ENCODE measurements at regions not wholly inside any gene's neighbourhood (a gene's known extent, or its start where the extent isn't known, plus 50 kb on each side); places are given as distances from the start of the nearest gene placed in this dataset.

DNA sequence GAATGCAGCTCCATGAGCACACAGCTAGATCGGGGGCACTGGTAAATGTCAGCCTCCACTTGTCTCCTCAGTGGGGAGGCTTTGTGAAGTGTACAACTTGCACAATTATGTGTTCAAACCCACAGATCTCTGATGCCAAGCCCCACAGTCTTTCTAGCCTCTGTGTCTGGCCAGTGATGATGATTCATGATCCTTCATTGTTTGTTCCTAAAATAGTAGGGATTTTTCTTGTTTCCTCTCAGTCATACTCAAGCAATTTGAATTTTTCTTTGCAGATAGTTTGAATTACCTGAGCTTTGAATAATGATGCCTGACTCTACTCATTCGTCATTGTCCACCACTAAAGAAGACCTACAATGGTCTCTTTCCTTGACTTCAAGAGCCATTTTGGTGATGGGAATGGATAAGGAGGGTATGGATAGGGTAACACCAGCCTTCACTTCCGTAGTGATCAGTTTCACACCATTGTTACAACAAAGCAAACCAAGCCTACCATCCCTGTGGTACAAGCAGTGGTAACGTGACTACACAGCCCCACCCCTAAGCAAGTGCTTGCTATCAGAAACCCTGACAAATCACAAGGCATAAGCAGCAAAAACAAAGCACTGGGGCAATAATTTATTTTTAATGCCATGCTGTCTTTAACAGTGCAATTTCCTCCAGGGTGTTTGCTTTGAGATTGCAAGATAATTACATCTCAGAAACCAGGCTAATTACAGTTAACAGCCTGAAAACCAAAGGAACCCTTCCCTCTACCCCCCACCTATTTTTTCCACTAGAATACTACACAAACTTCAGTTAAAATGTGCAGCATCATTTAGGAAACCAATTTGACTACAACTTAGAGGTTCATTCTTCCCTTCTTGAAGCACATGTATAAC, 114.1 kb upstream of the PPP2R3A start:
- ATAC-seq, result no peak
- Mint-ChIP-seq H3K27me3 (ENCODE audit: low read depth) (no peaks in the 10 kb centered on the region), H3K9me3 (ENCODE audit: insufficient read depth) (no peaks in the 10 kb centered on the region), H3K36me3 (ENCODE audit: low read depth) (no peaks in the 10 kb centered on the region), H3K4me1 (ENCODE audit: low read depth) (no peaks in the 10 kb centered on the region), H3K27ac (no peak overlapping the region), H3K4me3 (no peak overlapping the region)
- DNase-seq, result no peak
- POLR2A ChIA-PET, result no interaction called here
- CTCF ChIA-PET, result no interaction called here

DNA sequence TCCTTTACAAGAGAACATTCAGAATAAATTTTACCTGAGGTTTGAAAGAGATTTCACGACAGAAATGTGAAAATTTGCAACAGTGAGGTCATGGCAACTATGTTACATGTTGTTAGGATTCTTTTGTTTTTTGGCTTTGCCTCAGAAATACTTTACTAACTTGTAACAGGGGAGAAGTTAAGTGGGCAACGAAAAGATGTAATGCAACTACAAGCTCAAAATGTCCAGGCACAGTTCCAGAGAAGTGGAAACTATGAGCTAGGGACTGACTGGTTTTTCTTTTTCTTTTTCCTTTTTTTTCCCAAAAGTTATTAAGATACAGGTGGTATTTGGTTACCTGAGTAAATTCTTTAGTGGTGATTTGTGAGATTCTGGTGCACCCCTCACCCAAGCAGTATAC, 111.5 kb upstream of the PPP2R3A start:
- CTCF ChIA-PET, result no interaction called here
- Mint-ChIP-seq H3K27me3 (ENCODE audit: low read depth) (no peaks in the 10 kb centered on the region), H3K4me1 (ENCODE audit: low read depth) (no peaks in the 10 kb centered on the region), H3K4me3 (no peak overlapping the region), H3K27ac (no peak overlapping the region), H3K9me3 (ENCODE audit: insufficient read depth) (no peaks in the 10 kb centered on the region), H3K36me3 (ENCODE audit: low read depth) (no peaks in the 10 kb centered on the region)
- ATAC-seq, result no peak
- POLR2A ChIA-PET, result no interaction called here
- DNase-seq, result no peak

DNA sequence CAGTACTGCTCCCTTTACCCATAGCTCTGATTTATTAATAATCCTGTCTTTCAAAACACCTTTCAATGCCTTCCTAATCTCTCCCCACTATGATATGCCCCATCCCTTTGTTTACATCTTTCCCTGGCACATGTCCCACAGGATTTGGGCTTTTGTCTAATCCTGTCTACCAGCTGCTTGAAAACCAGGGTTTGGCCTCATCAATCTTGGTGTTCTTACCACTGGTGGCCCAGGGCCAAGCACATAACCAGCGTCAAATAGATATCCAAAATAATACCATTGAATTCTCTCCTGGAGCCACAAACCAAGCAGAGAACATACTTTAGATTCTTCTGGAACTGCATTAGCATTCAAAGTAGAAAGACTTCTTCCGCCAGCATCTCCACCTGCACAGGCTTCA, 104.8 kb upstream of the PPP2R3A start:
- no peak for ATAC-seq

GRCh38 chr3:135862361-135862760, 103.2 kb upstream of the PPP2R3A start:
- no peak overlapping the region for H3K4me3 Mint-ChIP-seq
- H3K9me3 Mint-ChIP-seq (ENCODE audit: insufficient read depth), result no peaks in the 10 kb centered on the region
- H3K27me3 Mint-ChIP-seq (ENCODE audit: low read depth), result no peaks in the 10 kb centered on the region
- DNase-seq (no peak), ATAC-seq (no peak)
- H3K36me3 Mint-ChIP-seq (ENCODE audit: low read depth), result no peaks in the 10 kb centered on the region
- no peak overlapping the region for H3K27ac Mint-ChIP-seq
- CTCF ChIA-PET, result no interaction called here
- no peaks in the 10 kb centered on the region for H3K4me1 Mint-ChIP-seq (ENCODE audit: low read depth)
- POLR2A ChIA-PET, result no interaction called here

More for the DNA sequence above, 104.8 kb upstream of the PPP2R3A start:
- ChIA-PET POLR2A (no interaction called here), CTCF (no interaction called here)
- no peak for DNase-seq
- H3K36me3 Mint-ChIP-seq (ENCODE audit: low read depth), result no peaks in the 10 kb centered on the region
- H3K9me3 Mint-ChIP-seq (ENCODE audit: insufficient read depth), result no peaks in the 10 kb centered on the region
- H3K27me3 Mint-ChIP-seq (ENCODE audit: low read depth), result no peaks in the 10 kb centered on the region
- no peak overlapping the region for H3K27ac Mint-ChIP-seq
- H3K4me1 Mint-ChIP-seq (ENCODE audit: low read depth), result no peaks in the 10 kb centered on the region
- no peak overlapping the region for H3K4me3 Mint-ChIP-seq

GRCh38 chr3:135864060-135864459, 101.5 kb upstream of the PPP2R3A start:
- H3K36me3 Mint-ChIP-seq (ENCODE audit: low read depth), result no peaks in the 10 kb centered on the region
- no peak overlapping the region for H3K4me3 Mint-ChIP-seq
- no peaks in the 10 kb centered on the region for H3K27me3 Mint-ChIP-seq (ENCODE audit: low read depth)
- H3K9me3 Mint-ChIP-seq (ENCODE audit: insufficient read depth), result no peaks in the 10 kb centered on the region
- H3K4me1 Mint-ChIP-seq (ENCODE audit: low read depth), result no peaks in the 10 kb centered on the region
- CTCF ChIA-PET, result no interaction called here
- DNase-seq (no peak), ATAC-seq (no peak)
- POLR2A ChIA-PET, result no interaction called here
- H3K27ac Mint-ChIP-seq, result no peak overlapping the region

DNA sequence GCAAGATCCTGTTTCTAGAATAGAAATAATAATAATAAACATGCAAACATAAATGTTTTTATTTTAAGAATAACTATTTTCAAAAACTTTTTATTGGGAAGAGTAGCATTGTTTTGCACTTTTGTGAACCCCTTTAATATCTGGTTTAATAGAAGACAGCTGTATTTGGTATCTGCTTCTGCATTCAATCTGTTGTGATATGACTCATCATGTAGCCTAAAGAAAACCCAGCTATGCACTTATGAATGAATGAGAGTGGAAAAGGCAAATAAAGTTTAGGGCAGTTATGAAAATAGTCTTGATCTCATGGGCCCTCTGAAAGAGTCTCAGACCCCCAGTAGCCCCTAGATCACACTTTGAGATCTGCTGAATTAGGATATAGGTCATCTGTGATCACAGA, 100.4 kb upstream of the PPP2R3A start:
- Mint-ChIP-seq H3K27ac (no peak overlapping the region), H3K27me3 (ENCODE audit: low read depth) (no peaks in the 10 kb centered on the region), H3K4me1 (ENCODE audit: low read depth) (no peaks in the 10 kb centered on the region), H3K9me3 (ENCODE audit: insufficient read depth) (no peaks in the 10 kb centered on the region), H3K36me3 (ENCODE audit: low read depth) (no peaks in the 10 kb centered on the region), H3K4me3 (no peak overlapping the region)
- no peak for DNase-seq
- CTCF ChIA-PET, result no interaction called here
- POLR2A ChIA-PET, result no interaction called here
- no peak for ATAC-seq

DNA sequence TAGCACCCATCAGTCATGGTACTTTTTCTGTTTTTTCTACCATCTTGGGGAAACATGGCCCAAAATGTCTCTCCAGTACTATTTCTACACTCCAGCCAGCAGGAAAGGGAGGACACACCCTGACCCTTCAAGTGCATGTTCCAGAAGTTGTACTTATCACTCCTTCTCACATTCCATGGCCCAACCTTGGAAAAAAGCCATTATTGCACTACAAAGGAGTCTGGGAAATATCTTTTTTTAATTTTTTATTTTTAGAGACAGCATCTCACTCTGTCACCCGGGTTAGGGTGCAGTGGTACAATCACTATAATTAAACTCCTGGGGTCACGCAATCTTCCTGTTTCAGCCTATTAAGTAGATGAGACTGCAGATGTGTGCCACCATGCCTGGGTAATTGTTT, 100.0 kb upstream of the PPP2R3A start:
- no peaks in the 10 kb centered on the region for H3K4me1 Mint-ChIP-seq (ENCODE audit: low read depth)
- CTCF ChIA-PET, result no interaction called here

GRCh38 chr3:135867911-135868310, 97.6 kb upstream of the PPP2R3A start:
- POLR2A ChIA-PET, result no interaction called here
- Mint-ChIP-seq H3K27ac (no peak overlapping the region), H3K27me3 (ENCODE audit: low read depth) (no peaks in the 10 kb centered on the region), H3K4me1 (ENCODE audit: low read depth) (no peaks in the 10 kb centered on the region), H3K36me3 (ENCODE audit: low read depth) (no peaks in the 10 kb centered on the region), H3K4me3 (no peak overlapping the region), H3K9me3 (ENCODE audit: insufficient read depth) (no peaks in the 10 kb centered on the region)
- CTCF ChIA-PET, result interaction anchor here (0.6 kb wide), 1 partner anchor 174 kb away, joined by 3 read pairs; no protein-coding TSS in a partner anchor
- DNase-seq (no peak), ATAC-seq (no peak)

More for the DNA sequence above, 100.0 kb upstream of the PPP2R3A start:
- POLR2A ChIA-PET, result no interaction called here
- Mint-ChIP-seq H3K27me3 (ENCODE audit: low read depth) (no peaks in the 10 kb centered on the region), H3K36me3 (ENCODE audit: low read depth) (no peaks in the 10 kb centered on the region), H3K4me3 (no peak overlapping the region), H3K27ac (no peak overlapping the region), H3K9me3 (ENCODE audit: insufficient read depth) (no peaks in the 10 kb centered on the region)
- DNase-seq (no peak), ATAC-seq (no peak)

DNA sequence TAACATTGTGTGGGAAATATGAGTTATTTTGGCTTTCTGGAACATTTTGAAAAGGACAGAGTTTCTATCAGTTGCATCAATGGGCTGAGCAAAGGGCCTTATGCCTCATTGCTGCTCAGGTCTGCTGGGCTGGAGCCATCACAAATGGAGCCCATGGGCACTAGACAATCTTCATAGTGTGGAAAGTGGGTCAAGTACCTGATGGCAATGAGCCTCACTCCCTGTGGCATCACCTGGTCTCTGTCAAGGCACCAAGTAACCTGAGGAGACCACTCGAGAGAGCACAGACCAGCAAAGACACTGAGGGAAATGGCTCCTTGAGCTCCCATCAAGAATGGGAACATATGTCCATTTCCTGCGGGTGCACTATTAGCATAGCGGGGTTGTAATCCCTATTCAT, 96.7 kb upstream of the PPP2R3A start:
- ATAC-seq, result no peak

GRCh38 chr3:135869439-135870105, 96.0 kb upstream of the PPP2R3A start:
- no peak overlapping the region for H3K27ac Mint-ChIP-seq
- no peaks in the 10 kb centered on the region for H3K4me1 Mint-ChIP-seq (ENCODE audit: low read depth)
- ChIA-PET POLR2A (no interaction called here), CTCF (no interaction called here)
- no peaks in the 10 kb centered on the region for H3K27me3 Mint-ChIP-seq (ENCODE audit: low read depth)
- no peak overlapping the region for H3K4me3 Mint-ChIP-seq
- ATAC-seq (no peak), DNase-seq (no peak)
- H3K9me3 Mint-ChIP-seq (ENCODE audit: insufficient read depth), result no peaks in the 10 kb centered on the region
- H3K36me3 Mint-ChIP-seq (ENCODE audit: low read depth), result no peaks in the 10 kb centered on the region

More for the DNA sequence above, 96.7 kb upstream of the PPP2R3A start:
- Mint-ChIP-seq H3K36me3 (ENCODE audit: low read depth) (no peaks in the 10 kb centered on the region), H3K27ac (no peak overlapping the region), H3K27me3 (ENCODE audit: low read depth) (no peaks in the 10 kb centered on the region), H3K9me3 (ENCODE audit: insufficient read depth) (no peaks in the 10 kb centered on the region), H3K4me3 (no peak overlapping the region), H3K4me1 (ENCODE audit: low read depth) (no peaks in the 10 kb centered on the region)
- no peak for DNase-seq
- ChIA-PET CTCF (no interaction called here), POLR2A (no interaction called here)

DNA sequence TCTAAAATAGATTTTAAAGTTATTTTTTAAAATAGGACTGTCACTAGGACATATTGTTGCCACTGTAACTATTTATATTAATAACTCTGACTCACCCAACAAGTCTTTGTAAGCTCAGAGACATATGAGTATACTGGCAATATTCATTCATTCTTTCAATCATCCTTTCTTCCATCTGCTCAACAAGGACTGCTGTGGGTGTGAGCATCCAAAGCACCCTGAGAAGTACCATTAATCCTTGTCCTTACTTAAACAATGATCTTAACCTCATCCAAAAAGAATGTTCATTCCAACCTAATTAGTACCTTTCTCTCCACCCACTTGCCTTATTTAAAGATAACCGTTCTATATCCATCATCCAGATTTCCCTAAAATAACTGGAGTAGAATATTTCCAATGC, 94.2 kb upstream of the PPP2R3A start:
- no peak for ATAC-seq

GRCh38 chr3:135874035-135874434, 91.5 kb upstream of the PPP2R3A start:
- no peaks in the 10 kb centered on the region for H3K27me3 Mint-ChIP-seq (ENCODE audit: low read depth)
- ATAC-seq, result no peak
- no peaks in the 10 kb centered on the region for H3K9me3 Mint-ChIP-seq (ENCODE audit: insufficient read depth)
- ChIA-PET POLR2A (no interaction called here), CTCF (no interaction called here)
- H3K4me1 Mint-ChIP-seq (ENCODE audit: low read depth), result no peaks in the 10 kb centered on the region
- no peak for DNase-seq
- H3K4me3 Mint-ChIP-seq, result no peak overlapping the region
- no peaks in the 10 kb centered on the region for H3K36me3 Mint-ChIP-seq (ENCODE audit: low read depth)
- H3K27ac Mint-ChIP-seq, result no peak overlapping the region

More for the DNA sequence above, 94.2 kb upstream of the PPP2R3A start:
- H3K4me3 Mint-ChIP-seq, result no peak overlapping the region
- H3K9me3 Mint-ChIP-seq (ENCODE audit: insufficient read depth), result no peaks in the 10 kb centered on the region
- H3K4me1 Mint-ChIP-seq (ENCODE audit: low read depth), result no peaks in the 10 kb centered on the region
- DNase-seq, result no peak
- H3K27ac Mint-ChIP-seq, result no peak overlapping the region
- POLR2A ChIA-PET, result no interaction called here
- no peaks in the 10 kb centered on the region for H3K27me3 Mint-ChIP-seq (ENCODE audit: low read depth)
- CTCF ChIA-PET, result no interaction called here
- no peaks in the 10 kb centered on the region for H3K36me3 Mint-ChIP-seq (ENCODE audit: low read depth)
